Memory B cell (primary cell): ENCODE measurements at regions not wholly inside any gene's neighbourhood (a gene's known extent, or its start where the extent isn't known, plus 50 kb on each side); places are given as distances from the start of the nearest gene placed in this dataset.

ENCODE experiments used
- ATAC-seq: fragments of 150-1000 bp; cut with Tn5 transposase; 2 replicates; pipeline ENCODE4 v1.10.0; 2021; ENCODE audit warnings: low read depth, mild to moderate bottlenecking, moderate library complexity
- DNase-seq, 2 donors: peaks; one replicate each; pipeline ENCODE4 v3.0.0; 2022; ENCODE audit warnings: low spot score in 2 of 2
- H3K27ac Mint-ChIP-seq: one replicate; pipeline ENCODE4 v1.8.0; 2022; ENCODE audit warnings: mild to moderate bottlenecking, moderate library complexity, mixed read lengths
- H3K27me3 Mint-ChIP-seq: one replicate; pipeline ENCODE4 v1.8.0; 2022; ENCODE audit warnings: mixed read lengths
- H3K36me3 Mint-ChIP-seq: one replicate; pipeline ENCODE4 v1.8.0; 2022; ENCODE audit warnings: mild to moderate bottlenecking, mixed read lengths
- H3K4me1 Mint-ChIP-seq: one replicate; pipeline ENCODE4 v1.8.0; 2022; ENCODE audit warnings: mixed read lengths
- H3K4me3 Mint-ChIP-seq: one replicate; pipeline ENCODE4 v1.8.0; 2022; ENCODE audit warnings: mild to moderate bottlenecking, moderate library complexity, mixed read lengths
- H3K9me3 Mint-ChIP-seq: one replicate; pipeline ENCODE4 v1.8.0; 2022; ENCODE audit warnings: mixed read lengths

DNA sequence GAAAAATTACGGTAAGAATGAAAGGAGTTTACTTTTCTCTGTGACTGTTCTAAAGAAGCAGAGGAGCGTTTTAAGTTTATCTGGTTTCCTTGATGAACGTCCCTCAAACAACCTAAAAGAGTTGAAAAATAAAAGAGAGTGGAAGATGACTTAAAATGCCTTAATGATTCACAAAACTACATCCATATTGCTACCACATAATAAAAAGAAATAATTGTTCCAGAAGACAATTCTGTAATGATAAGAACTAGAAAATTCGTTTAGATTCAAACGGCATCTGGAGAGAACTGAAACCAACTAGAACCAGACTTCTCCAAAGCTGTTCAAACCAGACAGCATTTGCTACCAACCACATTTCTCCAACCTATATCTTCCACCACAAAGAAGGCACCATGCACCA lies 68.1 kb downstream of the TEKT4 start:
- ATAC-seq (no peak), DNase-seq (no peak)
- Mint-ChIP-seq H3K4me1 (no peaks in the 10 kb centered on the region), H3K36me3 (no peaks in the 10 kb centered on the region), H3K9me3 (peaks cover 2% of the 10 kb centered on the region), H3K27me3 (peaks cover 2% of the 10 kb centered on the region), H3K27ac (no peak overlapping the region), H3K4me3 (no peak overlapping the region)

DNA sequence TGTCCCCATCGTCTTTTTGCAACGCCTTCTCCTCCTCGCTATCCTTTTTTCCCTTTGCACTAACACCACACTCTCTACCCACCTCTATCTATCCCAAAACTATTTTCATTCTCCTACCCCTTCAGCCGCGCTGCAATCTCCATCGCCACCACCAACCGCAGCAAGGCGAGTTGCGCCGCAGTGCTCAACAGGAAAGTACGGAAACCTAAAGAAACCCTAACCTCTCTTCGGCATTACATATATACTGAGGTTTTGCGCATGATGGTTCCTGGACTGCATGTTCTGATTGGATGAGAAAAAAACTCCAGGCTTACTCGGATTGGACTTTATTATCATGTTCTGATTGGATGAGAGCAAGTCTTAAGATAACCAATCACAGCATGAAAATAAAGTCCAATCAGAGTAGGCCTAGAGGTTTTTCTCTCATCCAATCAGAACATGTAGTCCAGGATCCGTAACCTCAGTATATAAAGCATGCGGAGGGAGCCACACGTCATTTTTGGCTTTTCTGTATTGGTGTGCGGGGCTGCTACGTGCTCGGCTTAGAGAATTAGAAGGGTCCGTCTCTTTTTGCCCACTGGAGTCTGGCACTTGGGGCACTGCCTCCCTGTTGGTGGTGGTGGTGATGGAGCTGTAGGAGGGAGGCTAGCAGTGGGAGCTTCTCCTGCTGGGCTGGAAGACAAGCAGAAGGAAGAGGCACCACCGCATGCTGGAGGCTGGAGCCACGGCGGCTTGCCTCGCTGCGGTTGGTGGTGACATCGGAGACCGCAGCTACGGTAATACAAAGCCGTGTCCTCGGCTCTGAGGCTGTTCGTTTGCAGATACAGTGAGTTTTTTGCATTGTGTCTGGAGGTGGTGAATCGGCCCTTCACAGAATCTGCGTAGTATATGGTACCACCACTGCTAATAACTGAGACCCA lies 76.1 kb downstream of the TEKT4 start:
- DNase-seq: no peak
- H3K36me3 Mint-ChIP-seq: peaks cover 3% of the 10 kb centered on the region
- peaks cover 13% of the 10 kb centered on the region for H3K9me3 Mint-ChIP-seq
- ATAC-seq: no peak
- H3K4me1 Mint-ChIP-seq: no peaks in the 10 kb centered on the region
- peaks cover 3% of the 10 kb centered on the region for H3K27me3 Mint-ChIP-seq
- H3K4me3 Mint-ChIP-seq: no peak overlapping the region
- H3K27ac Mint-ChIP-seq: no peak overlapping the region

GRCh38 chr2:94955702-94956101 lies 69.8 kb upstream of the MAL start:
- H3K36me3 Mint-ChIP-seq: no peaks in the 10 kb centered on the region
- no peak for DNase-seq
- H3K9me3 Mint-ChIP-seq: no peaks in the 10 kb centered on the region
- ATAC-seq: no peak
- no peak overlapping the region for H3K4me3 Mint-ChIP-seq
- H3K27ac Mint-ChIP-seq: no peak overlapping the region
- no peaks in the 10 kb centered on the region for H3K4me1 Mint-ChIP-seq
- peaks cover 21% of the 10 kb centered on the region for H3K27me3 Mint-ChIP-seq

- Mint-ChIP-seq H3K4me3 (no peak overlapping the region), H3K36me3 (no peaks in the 10 kb centered on the region), H3K27me3 (peaks cover 24% of the 10 kb centered on the region), H3K4me1 (no peaks in the 10 kb centered on the region), H3K9me3 (no peaks in the 10 kb centered on the region), H3K27ac (no peak overlapping the region)
- ATAC-seq: no peak
- peak; percentile 18 to 22 for DNase-seq
Observed at GRCh38 chr2:94956797-94957391, 68.6 kb upstream of the MAL start.

DNA sequence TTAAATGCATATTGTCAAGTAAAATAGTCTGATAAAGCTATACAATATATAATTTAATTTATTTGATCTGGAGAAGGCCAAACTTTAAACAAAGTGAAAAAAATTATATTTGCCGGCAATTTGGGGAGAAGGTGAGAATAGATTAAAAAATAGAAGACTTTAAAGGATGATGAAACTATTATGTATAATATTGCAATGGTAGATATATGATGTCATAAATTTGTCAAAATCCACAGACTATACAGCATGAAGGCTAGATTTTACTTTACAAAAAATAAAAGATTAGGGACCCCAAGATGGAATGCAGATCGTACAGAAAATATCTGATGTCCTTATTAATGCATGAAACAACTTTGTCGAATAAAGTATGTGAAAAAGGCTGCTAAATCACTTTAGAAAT lies 67.3 kb upstream of the MAL start:
- H3K4me1 Mint-ChIP-seq: no peaks in the 10 kb centered on the region
- ATAC-seq (no peak), DNase-seq (no peak)
- H3K36me3 Mint-ChIP-seq: no peaks in the 10 kb centered on the region
- no peak overlapping the region for H3K4me3 Mint-ChIP-seq
- H3K27ac Mint-ChIP-seq: no peak overlapping the region
- H3K27me3 Mint-ChIP-seq: peaks cover 17% of the 10 kb centered on the region
- no peaks in the 10 kb centered on the region for H3K9me3 Mint-ChIP-seq

- H3K4me3 Mint-ChIP-seq: no peak overlapping the region
- DNase-seq (no peak), ATAC-seq (no peak)
- no peaks in the 10 kb centered on the region for H3K9me3 Mint-ChIP-seq
- H3K36me3 Mint-ChIP-seq: no peaks in the 10 kb centered on the region
- H3K27ac Mint-ChIP-seq: no peak overlapping the region
- H3K27me3 Mint-ChIP-seq: peaks cover 11% of the 10 kb centered on the region
- no peaks in the 10 kb centered on the region for H3K4me1 Mint-ChIP-seq
Observed at GRCh38 chr2:94960266-94960665, 65.2 kb upstream of the MAL start.

DNA sequence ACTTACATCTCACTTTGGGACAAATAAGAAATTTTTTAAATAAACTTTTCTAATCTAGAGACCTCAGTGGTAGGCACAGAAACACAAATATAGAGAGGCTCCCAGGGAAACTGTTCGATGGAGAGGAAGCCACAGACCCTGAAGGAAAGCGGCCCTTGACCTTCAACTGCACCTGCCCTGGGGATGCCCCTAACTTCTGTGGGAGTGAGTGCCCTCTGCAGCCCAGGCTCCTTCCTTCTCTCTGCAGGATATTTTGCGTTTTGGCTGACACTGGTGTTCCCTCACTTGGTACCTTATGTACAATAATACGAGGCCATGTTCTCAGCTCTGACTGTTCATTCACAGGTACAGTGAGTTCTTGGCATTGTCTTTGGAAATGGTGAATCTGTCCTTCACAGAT lies 64.8 kb upstream of the MAL start:
- no peaks in the 10 kb centered on the region for H3K9me3 Mint-ChIP-seq
- ATAC-seq (no peak), DNase-seq (no peak)
- H3K27ac Mint-ChIP-seq: no peak overlapping the region
- no peaks in the 10 kb centered on the region for H3K4me1 Mint-ChIP-seq
- no peak overlapping the region for H3K4me3 Mint-ChIP-seq
- peaks cover 9% of the 10 kb centered on the region for H3K27me3 Mint-ChIP-seq
- no peaks in the 10 kb centered on the region for H3K36me3 Mint-ChIP-seq

DNA sequence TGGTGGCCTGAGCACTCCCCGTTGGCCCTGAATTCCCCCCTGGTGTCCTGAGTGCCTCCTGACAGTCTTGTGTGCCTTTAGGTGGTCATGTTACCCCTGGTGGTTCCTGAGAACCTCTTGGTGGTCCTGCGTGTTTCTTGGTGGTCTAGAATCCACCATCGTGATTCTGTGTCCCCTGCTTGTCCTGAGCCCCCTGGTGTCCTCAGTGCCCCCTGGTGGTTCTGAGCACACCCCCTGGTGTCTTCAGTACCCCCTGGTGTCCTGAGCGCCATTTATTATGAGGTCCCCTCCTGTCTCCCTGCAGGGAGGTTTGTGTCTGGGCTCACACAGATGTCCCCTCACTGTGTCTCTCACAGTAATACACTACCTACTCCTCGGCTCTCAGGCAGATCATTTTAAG lies 61.3 kb upstream of the MAL start:
- Mint-ChIP-seq H3K27me3 (peaks cover 7% of the 10 kb centered on the region), H3K4me3 (no peak overlapping the region), H3K4me1 (no peaks in the 10 kb centered on the region), H3K27ac (no peak overlapping the region), H3K9me3 (no peaks in the 10 kb centered on the region), H3K36me3 (no peaks in the 10 kb centered on the region)
- no peak for ATAC-seq
- no peak for DNase-seq

DNA sequence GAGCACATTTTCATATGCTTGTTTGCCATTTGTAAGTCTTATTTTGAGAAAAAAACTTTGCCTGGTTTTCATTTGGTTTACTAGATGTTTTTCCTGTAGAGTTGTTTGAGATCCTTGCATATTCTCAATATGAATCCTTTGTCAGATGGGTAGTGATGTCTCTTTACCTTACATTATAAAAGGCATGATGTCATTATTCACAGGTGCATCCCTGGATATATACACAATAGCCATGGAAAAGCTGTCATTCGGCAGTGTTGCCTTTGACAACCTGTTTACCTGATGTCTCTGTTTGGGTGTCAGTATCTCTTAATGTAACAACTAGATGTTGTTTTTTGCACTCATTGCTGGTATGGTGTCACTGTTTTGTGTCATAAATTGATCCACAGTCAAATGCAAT lies 58.8 kb upstream of the MAL start:
- Mint-ChIP-seq H3K36me3 (no peaks in the 10 kb centered on the region), H3K27ac (no peak overlapping the region), H3K4me3 (no peak overlapping the region), H3K27me3 (peaks cover 5% of the 10 kb centered on the region), H3K4me1 (no peaks in the 10 kb centered on the region), H3K9me3 (no peaks in the 10 kb centered on the region)
- DNase-seq (no peak), ATAC-seq (no peak)

DNA sequence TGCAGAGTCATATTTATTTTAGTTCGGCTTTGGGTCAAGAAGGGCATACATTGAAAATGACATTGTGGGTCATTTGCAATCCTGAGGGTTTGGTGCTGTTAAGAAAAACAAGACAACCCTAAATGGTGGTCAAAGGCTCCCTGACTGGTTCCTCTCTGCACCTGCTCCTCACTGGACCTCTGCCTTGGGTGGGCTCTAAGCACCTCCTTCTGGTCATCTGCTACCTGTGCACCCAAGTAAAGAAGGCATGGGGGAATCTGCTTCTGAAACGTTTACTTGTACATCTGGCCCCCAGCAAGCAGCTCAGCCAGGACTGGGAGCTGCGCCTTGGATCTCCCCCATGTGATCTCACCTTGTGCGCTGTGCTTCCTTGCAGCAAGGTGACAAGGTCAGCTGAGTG lies 55.2 kb upstream of the MAL start:
- H3K36me3 Mint-ChIP-seq: no peaks in the 10 kb centered on the region
- peaks cover 5% of the 10 kb centered on the region for H3K27me3 Mint-ChIP-seq
- DNase-seq (no peak), ATAC-seq (no peak)
- no peak overlapping the region for H3K4me3 Mint-ChIP-seq
- H3K27ac Mint-ChIP-seq: no peak overlapping the region
- no peaks in the 10 kb centered on the region for H3K9me3 Mint-ChIP-seq
- H3K4me1 Mint-ChIP-seq: no peaks in the 10 kb centered on the region
